ENCODE measurements at regions not wholly inside any gene's neighbourhood (a gene's known extent, or its start where the extent isn't known, plus 50 kb on each side); places are given as distances from the start of the nearest gene placed in this dataset.

- peaks cover 55% of the 10 kb centered on the region for H3K27me3 ChIP-seq (ENCODE audit: insufficient read depth, poor library complexity, severe bottlenecking)
- H3K9me3 ChIP-seq (ENCODE audit: severe bottlenecking) = peaks cover 2% of the 10 kb centered on the region
- no peak overlapping the region for H3K27ac ChIP-seq (ENCODE audit: poor library complexity, severe bottlenecking)
- H3K36me3 ChIP-seq (ENCODE audit: low read depth) = no peaks in the 10 kb centered on the region
- ATAC-seq (ENCODE audit: low read depth) (no peak), DNase-seq (ENCODE audit: low spot score) (peak; percentile 51)
- no peak overlapping the region for H3K4me3 ChIP-seq (ENCODE audit: severe bottlenecking)
- no peaks in the 10 kb centered on the region for H3K4me1 ChIP-seq (ENCODE audit: insufficient read depth, poor library complexity, severe bottlenecking)
- TF ChIP-seq CTCF (IDR thresholded peaks at IDR 0.05; ENCODE audit: poor library complexity, severe bottlenecking) = no peak
These were observed 204.3 kb downstream of the KIF26A start for GRCh38 chr14:104342435-104343293.

GRCh38 chr14:104343294-104343625 lies 204.9 kb downstream of the KIF26A start:
- no peaks in the 10 kb centered on the region for H3K4me1 ChIP-seq (ENCODE audit: insufficient read depth, poor library complexity, severe bottlenecking)
- ATAC-seq (ENCODE audit: low read depth) (no peak), DNase-seq (ENCODE audit: low spot score) (no peak)
- TF ChIP-seq CTCF (IDR thresholded peaks at IDR 0.05; ENCODE audit: poor library complexity, severe bottlenecking) = no peak
- no peak overlapping the region for H3K4me3 ChIP-seq (ENCODE audit: severe bottlenecking)
- no peaks in the 10 kb centered on the region for H3K36me3 ChIP-seq (ENCODE audit: low read depth)
- H3K27me3 ChIP-seq (ENCODE audit: insufficient read depth, poor library complexity, severe bottlenecking) = peaks cover 61% of the 10 kb centered on the region
- H3K9me3 ChIP-seq (ENCODE audit: severe bottlenecking) = no peaks in the 10 kb centered on the region
- no peak overlapping the region for H3K27ac ChIP-seq (ENCODE audit: poor library complexity, severe bottlenecking)

- H3K9me3 ChIP-seq (ENCODE audit: severe bottlenecking) = no peaks in the 10 kb centered on the region
- H3K36me3 ChIP-seq (ENCODE audit: low read depth) = no peaks in the 10 kb centered on the region
- peaks cover 68% of the 10 kb centered on the region for H3K27me3 ChIP-seq (ENCODE audit: insufficient read depth, poor library complexity, severe bottlenecking)
- TF ChIP-seq CTCF (IDR thresholded peaks at IDR 0.05; ENCODE audit: poor library complexity, severe bottlenecking) = no peak
- DNase-seq (ENCODE audit: low spot score) (peak; percentile 52), ATAC-seq (ENCODE audit: low read depth) (peak; percentile 20; the same call in 1 of the 3 replicates)
- no peaks in the 10 kb centered on the region for H3K4me1 ChIP-seq (ENCODE audit: insufficient read depth, poor library complexity, severe bottlenecking)
- no peak overlapping the region for H3K27ac ChIP-seq (ENCODE audit: poor library complexity, severe bottlenecking)
- H3K4me3 ChIP-seq (ENCODE audit: severe bottlenecking) = no peak overlapping the region
These were observed 205.6 kb downstream of the KIF26A start for GRCh38 chr14:104343690-104344640.

GRCh38 chr14:104344818-104345620 lies 206.6 kb downstream of the KIF26A start:
- TF ChIP-seq CTCF (IDR thresholded peaks at IDR 0.05; ENCODE audit: poor library complexity, severe bottlenecking) = no peak
- Histone ChIP-seq H3K4me3 (ENCODE audit: severe bottlenecking) (no peak overlapping the region), H3K36me3 (ENCODE audit: low read depth) (no peaks in the 10 kb centered on the region), H3K27me3 (ENCODE audit: insufficient read depth, poor library complexity, severe bottlenecking) (peaks cover 72% of the 10 kb centered on the region), H3K9me3 (ENCODE audit: severe bottlenecking) (no peaks in the 10 kb centered on the region), H3K4me1 (ENCODE audit: insufficient read depth, poor library complexity, severe bottlenecking) (no peaks in the 10 kb centered on the region), H3K27ac (ENCODE audit: poor library complexity, severe bottlenecking) (no peak overlapping the region)
- DNase-seq (ENCODE audit: low spot score) (peak; percentile 37), ATAC-seq (ENCODE audit: low read depth) (no peak)
